T follicular helper cell (primary cell): ENCODE measurements at regions not wholly inside any gene's neighbourhood (a gene's known extent, or its start where the extent isn't known, plus 50 kb on each side); places are given as distances from the start of the nearest gene placed in this dataset.

Experiments used
- DNase-seq: peaks from one replicate; pipeline ENCODE4 v3.0.0-alpha.2; 2020; ENCODE audit warnings: low read depth

- no peak for DNase-seq
These were observed 52.6 kb upstream of the ASB17 start for GRCh38 chr1:75984781-75985180.

DNA sequence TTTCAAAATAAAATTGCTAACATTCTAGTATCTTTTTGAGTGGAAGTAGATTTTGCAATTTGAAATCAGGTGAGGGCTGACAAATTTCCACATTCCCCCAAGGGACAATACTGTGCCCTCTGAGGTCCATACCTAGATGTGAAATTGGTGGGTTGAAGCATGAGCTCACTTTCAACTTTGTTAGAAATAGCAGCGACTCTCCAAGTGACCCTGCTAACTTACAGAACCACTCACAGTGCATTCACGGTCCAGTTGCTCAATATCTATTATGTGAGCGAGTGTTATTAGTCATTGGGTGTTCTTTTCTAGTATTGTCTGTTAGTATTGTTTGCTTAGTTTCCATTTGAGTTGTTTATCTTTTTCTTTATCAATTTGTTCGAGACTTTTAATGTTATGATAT lies 53.6 kb upstream of the ASB17 start:
- no peak for DNase-seq

- no peak for DNase-seq
These were observed 54.3 kb upstream of the ASB17 start for GRCh38 chr1:75986478-75986877.

- no peak for DNase-seq
These were observed 56.9 kb upstream of the ASB17 start for GRCh38 chr1:75989121-75989520.

DNA sequence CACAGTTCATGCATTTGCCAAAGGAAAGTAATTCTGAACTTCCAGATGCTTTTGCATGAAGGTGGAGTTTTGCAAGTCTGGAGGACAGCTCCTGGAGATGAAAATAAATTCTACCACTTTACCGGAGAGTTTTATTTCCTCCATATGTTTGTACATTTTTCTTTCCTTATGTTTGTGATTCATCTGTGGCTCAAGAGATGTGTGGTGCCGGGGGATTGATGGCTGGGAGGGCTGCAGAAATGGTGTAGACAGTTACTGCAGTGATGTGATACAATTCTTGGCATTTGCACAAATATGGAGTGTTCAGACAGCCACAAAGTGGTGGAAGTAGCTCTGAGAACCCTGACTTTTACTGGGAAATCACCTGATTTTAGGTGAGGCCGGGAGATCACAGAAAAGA lies 58.5 kb upstream of the ASB17 start:
- DNase-seq, result no peak

DNA sequence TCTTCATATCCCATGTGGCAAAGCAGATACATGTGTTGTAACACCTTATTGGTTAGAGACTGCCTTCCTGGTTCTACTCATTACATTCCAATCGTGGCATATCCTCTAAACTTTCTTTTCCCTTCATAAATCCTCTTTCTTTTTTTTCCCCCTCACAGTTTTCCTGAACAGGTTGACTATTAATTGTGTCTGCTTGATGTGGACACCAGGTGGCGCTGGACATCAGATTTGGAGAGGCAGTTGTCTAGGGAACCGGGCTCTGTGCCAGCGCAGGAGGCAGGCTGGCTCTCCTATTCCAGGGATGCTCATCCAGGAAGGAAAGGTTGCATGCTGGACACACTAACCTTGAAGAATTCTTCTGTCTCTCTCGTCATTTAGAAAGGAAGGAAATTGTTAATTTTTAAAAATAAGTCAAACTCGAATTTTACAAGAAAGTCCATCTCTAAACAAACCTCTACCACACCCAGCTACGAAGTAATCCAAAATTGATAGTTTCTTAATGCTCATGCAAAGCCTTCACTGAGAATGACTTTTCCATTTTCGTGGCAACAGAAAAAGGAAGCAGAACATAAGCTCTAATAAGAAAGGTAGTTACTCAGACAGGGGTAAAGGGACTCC lies 59.4 kb upstream of the ASB17 start:
- peak; percentile 59 for DNase-seq

GRCh38 chr1:75992312-75992711 lies 60.1 kb upstream of the ASB17 start:
- no peak for DNase-seq

DNA sequence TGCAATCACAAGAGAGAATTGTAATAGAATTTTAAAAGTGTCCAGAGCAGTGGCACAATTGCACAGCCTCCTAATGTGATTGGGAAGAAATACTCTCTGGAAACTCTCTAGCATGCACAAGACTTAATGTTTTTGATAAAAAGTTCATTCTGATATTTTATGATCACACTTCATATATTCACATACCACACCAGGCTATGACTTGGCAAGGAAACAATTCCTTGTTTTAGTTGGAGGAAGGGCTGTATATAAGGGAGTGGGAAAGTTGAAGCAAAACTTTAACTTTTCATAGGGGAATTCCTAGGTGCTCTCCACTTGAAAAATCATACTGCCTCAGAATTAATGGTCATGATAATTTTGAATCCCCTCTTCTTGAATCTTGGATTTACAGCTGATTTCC lies 61.5 kb upstream of the ASB17 start:
- no peak for DNase-seq

- no peak for DNase-seq
These were observed 64.0 kb upstream of the ASB17 start for GRCh38 chr1:75996196-75996595.

DNA sequence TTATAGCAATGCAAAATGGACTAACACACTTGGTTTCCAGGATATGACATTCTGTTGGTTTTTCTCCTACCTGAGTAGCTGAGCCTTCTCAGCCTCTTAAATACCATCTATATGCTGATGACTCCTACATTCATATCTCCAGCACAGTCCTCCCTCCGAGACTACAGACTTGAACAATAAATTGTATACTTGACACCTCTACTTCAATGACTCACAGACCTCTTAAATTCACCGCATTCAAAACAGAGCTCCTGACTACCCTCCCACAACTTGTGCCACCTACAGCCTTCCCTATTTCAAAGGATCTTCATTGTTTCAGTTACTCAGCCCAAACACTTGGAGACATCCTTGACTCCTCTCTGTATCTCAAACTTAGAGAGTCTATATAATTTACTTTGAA lies 66.8 kb upstream of the ASB17 start:
- DNase-seq, result no peak

DNA sequence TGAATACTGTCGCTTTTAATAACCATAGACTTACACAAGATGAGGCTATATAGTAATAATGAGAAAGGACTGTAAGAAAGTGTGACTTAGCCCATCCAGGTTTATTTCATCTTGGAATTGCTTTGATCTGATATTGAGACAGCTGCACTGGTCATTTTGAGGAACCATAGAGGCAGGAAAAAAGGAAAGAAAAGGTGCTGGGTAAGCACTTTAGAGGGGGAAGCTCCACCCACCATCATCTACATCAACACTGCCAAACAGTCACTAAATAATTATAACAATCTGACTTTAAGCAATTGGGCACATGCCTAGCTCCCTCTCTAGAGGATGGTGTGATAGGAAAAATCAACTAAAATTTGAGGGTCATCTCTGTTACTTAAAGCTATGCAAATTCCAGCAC lies 70.6 kb upstream of the ST6GALNAC3 start:
- DNase-seq, result no peak

- DNase-seq, result no peak
These were observed 68.8 kb upstream of the ST6GALNAC3 start for GRCh38 chr1:76005765-76006164.

DNA sequence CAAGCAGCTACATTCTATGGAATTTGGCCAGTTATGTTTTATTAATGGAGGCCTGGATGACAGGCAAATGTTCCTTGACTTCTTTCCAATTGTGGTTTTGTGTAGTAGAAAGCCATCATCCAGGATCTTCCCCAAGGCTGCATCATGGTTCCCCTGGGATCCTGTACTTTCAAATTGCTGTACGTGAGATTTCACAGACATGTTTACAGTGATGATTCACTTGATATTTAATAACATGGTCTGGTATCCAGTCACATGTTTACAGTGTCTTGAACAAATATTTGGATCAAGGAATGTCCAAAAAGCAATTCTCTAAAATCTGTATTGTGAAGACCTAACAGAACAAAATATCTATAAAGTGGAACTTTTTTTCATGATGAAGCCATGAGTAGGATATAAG lies 68.3 kb upstream of the ST6GALNAC3 start:
- DNase-seq, result no peak

GRCh38 chr1:76010802-76011201 lies 63.7 kb upstream of the ST6GALNAC3 start:
- DNase-seq, result no peak

- DNase-seq, result no peak
These were observed 62.0 kb upstream of the ST6GALNAC3 start for GRCh38 chr1:76012341-76013205.

GRCh38 chr1:76013206-76013581 lies 61.4 kb upstream of the ST6GALNAC3 start:
- no peak for DNase-seq

- DNase-seq, result no peak
These were observed 59.0 kb upstream of the ST6GALNAC3 start for GRCh38 chr1:76015478-76016103.

- no peak for DNase-seq
These were observed 56.5 kb upstream of the ST6GALNAC3 start for GRCh38 chr1:76018045-76018444.

DNA sequence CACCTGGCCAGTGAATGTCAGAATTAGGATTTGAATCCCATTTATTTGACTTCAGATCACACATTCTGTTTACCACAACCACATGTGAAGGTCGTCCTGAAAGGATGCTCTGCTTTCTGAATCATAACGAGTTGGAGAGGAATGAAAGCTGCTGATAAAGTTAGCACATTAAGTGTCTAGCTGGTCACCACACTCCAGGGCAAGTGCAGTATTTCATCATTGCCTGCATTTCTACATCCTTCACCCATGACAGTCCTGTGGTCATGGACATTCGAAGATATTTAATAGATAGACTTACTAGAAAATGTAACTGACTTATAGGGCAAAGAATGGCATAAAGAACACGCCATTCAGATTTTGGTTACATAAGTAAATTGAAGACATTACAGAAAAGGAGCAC lies 52.7 kb upstream of the ST6GALNAC3 start:
- DNase-seq, result no peak

GRCh38 chr1:76023669-76024435 lies 50.7 kb upstream of the ST6GALNAC3 start:
- no peak for DNase-seq
